NT2/D1 (cell line): ENCODE measurements at regions not wholly inside any gene's neighbourhood (a gene's known extent, or its start where the extent isn't known, plus 50 kb on each side); places are given as distances from the start of the nearest gene placed in this dataset.

Source experiments
- DNase-seq: peaks from one replicate; pipeline ENCODE4 v3.0.0-alpha.2; 2011; ENCODE audit warnings: low read depth, low spot score
- H3K27me3 ChIP-seq: 2 replicates; pipeline ENCODE4 v1.6.0; 2011; ENCODE audit warnings: mild to moderate bottlenecking; ENCODE audit not compliant: insufficient read length, insufficient read depth
- H3K36me3 ChIP-seq: 2 replicates; pipeline ENCODE4 v1.6.1; 2011; ENCODE audit warnings: mild to moderate bottlenecking, low read length, mixed read lengths; ENCODE audit not compliant: insufficient read depth, insufficient read length
- H3K4me1 ChIP-seq: 2 replicates; pipeline ENCODE4 v1.5.1; 2011; ENCODE audit not compliant: insufficient read depth, insufficient read length
- H3K4me3 ChIP-seq: 2 replicates; pipeline ENCODE4 v1.5.1; 2011; ENCODE audit warnings: low read depth; ENCODE audit not compliant: insufficient read length
- H3K9ac ChIP-seq: 2 replicates; pipeline ENCODE4 v1.6.0; 2011; ENCODE audit warnings: low read depth; ENCODE audit not compliant: insufficient read length
- H3K9me3 ChIP-seq: 2 replicates; pipeline ENCODE4 v1.5.1; 2011; ENCODE audit warnings: mild to moderate bottlenecking, low read length; ENCODE audit not compliant: insufficient read depth
- SUZ12 ChIP-seq: IDR thresholded peaks from 2 replicates; pipeline ENCODE4 v1.6.1; 2011; ENCODE audit not compliant: insufficient read length, insufficient read depth; ENCODE audit errors: extremely low read depth
- YY1 ChIP-seq: IDR thresholded peaks from 2 replicates; pipeline ENCODE4 v1.6.1; 2011; ENCODE audit not compliant: insufficient read length, insufficient read depth
- ZNF274 ChIP-seq: IDR thresholded peaks from 2 replicates; pipeline ENCODE4 v1.6.1; 2011; ENCODE audit warnings: mild to moderate bottlenecking, low read depth, low read length

- H3K27me3 ChIP-seq: peaks cover 4% of the 10 kb centered on the region
- DNase-seq: no peak
Measured at GRCh38 chr11:119886667-119887230, 157.7 kb upstream of the NECTIN1 start.

GRCh38 chr11:119885861-119886567, 157.0 kb upstream of the NECTIN1 start:
- peaks cover 4% of the 10 kb centered on the region for H3K27me3 ChIP-seq
- DNase-seq: no peak
- H3K4me3 ChIP-seq: no peak overlapping the region

More at GRCh38 chr11:119886667-119887230, 157.7 kb upstream of the NECTIN1 start:
- TF ChIP-seq ZNF274 (no peak), YY1 (no peak), SUZ12 (no peak)
- Histone ChIP-seq H3K4me3 (no peak overlapping the region), H3K4me1 (peaks cover 13% of the 10 kb centered on the region), H3K9ac (no peak overlapping the region), H3K9me3 (no peaks in the 10 kb centered on the region), H3K36me3 (no peaks in the 10 kb centered on the region)

GRCh38 chr11:119885067-119885466, 156.1 kb upstream of the NECTIN1 start:
- Histone ChIP-seq H3K9me3 (no peaks in the 10 kb centered on the region), H3K36me3 (no peaks in the 10 kb centered on the region), H3K9ac (no peak overlapping the region), H3K4me1 (peaks cover 7% of the 10 kb centered on the region), H3K4me3 (no peak overlapping the region), H3K27me3 (no peaks in the 10 kb centered on the region)
- DNase-seq: no peak
- TF ChIP-seq ZNF274 (no peak), SUZ12 (no peak), YY1 (no peak)

More at GRCh38 chr11:119885861-119886567, 157.0 kb upstream of the NECTIN1 start:
- Histone ChIP-seq H3K9ac (no peak overlapping the region), H3K9me3 (no peaks in the 10 kb centered on the region), H3K4me1 (peaks cover 11% of the 10 kb centered on the region), H3K36me3 (no peaks in the 10 kb centered on the region)
- TF ChIP-seq YY1 (no peak), ZNF274 (no peak), SUZ12 (no peak)

GRCh38 chr11:119882316-119882715, 153.3 kb upstream of the NECTIN1 start:
- Histone ChIP-seq H3K27me3 (no peaks in the 10 kb centered on the region), H3K4me3 (no peak overlapping the region), H3K36me3 (no peaks in the 10 kb centered on the region), H3K4me1 (peaks cover 7% of the 10 kb centered on the region), H3K9ac (no peak overlapping the region), H3K9me3 (no peaks in the 10 kb centered on the region)
- no peak for TF ChIP-seq SUZ12
- TF ChIP-seq ZNF274: no peak
- no peak for TF ChIP-seq YY1
- no peak for DNase-seq

GRCh38 chr11:119880873-119881272, 151.9 kb upstream of the NECTIN1 start:
- Histone ChIP-seq H3K4me3 (no peak overlapping the region), H3K36me3 (no peaks in the 10 kb centered on the region), H3K9ac (no peak overlapping the region), H3K9me3 (no peaks in the 10 kb centered on the region), H3K4me1 (peaks cover 7% of the 10 kb centered on the region), H3K27me3 (no peaks in the 10 kb centered on the region)
- no peak for DNase-seq
- no peak for TF ChIP-seq SUZ12
- no peak for TF ChIP-seq ZNF274
- TF ChIP-seq YY1: no peak

- Histone ChIP-seq H3K9me3 (no peaks in the 10 kb centered on the region), H3K9ac (no peak overlapping the region), H3K4me3 (no peak overlapping the region), H3K27me3 (no peaks in the 10 kb centered on the region), H3K4me1 (peaks cover 7% of the 10 kb centered on the region), H3K36me3 (no peaks in the 10 kb centered on the region)
- DNase-seq: no peak
- TF ChIP-seq YY1 (no peak), ZNF274 (no peak), SUZ12 (no peak)
Measured at GRCh38 chr11:119880143-119880542, 151.1 kb upstream of the NECTIN1 start.

GRCh38 chr11:119878990-119879389, 150.0 kb upstream of the NECTIN1 start:
- Histone ChIP-seq H3K36me3 (no peaks in the 10 kb centered on the region), H3K4me1 (peaks cover 2% of the 10 kb centered on the region), H3K4me3 (no peak overlapping the region), H3K9ac (no peak overlapping the region), H3K9me3 (no peaks in the 10 kb centered on the region), H3K27me3 (no peaks in the 10 kb centered on the region)
- DNase-seq: no peak
- no peak for TF ChIP-seq ZNF274
